Right renal pelvis (tissue), 4 donors: ENCODE measurements at regions not wholly inside any gene's neighbourhood (a gene's known extent, or its start where the extent isn't known, plus 50 kb on each side); places are given as distances from the start of the nearest gene placed in this dataset.

Experiments
- DNase-seq, 4 donors: peaks; one replicate each; pipeline ENCODE4 v3.0.0-alpha.2; 2013; ENCODE audit warnings: low read depth in 4 of 4, low spot score in 3 of 4, missing footprints in 1 of 4

GRCh38 chr6:88263591-88263990 is 97.4 kb upstream of the CNR1 start:
- DNase-seq: no peak

GRCh38 chr6:88262332-88262731 is 96.2 kb upstream of the CNR1 start:
- no peak for DNase-seq

DNA sequence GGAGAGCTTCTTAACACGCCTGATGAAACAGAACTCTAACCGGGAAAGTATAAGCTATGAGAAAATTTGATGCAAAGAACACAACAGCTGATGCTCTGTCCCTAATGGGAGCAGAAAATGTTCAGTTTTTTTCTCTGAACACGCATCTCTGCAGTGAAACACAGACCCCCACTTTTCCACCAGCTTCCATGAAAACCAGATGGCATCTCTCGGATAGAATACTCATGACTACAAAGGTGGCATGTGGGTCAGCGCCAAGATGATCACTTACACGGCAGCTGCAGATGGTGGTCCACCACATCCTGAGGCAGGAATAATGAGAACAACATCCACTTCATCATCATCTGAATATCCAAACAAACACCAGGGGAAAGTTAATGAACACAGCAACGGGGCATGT is 85.2 kb upstream of the CNR1 start:
- no peak for DNase-seq

DNA sequence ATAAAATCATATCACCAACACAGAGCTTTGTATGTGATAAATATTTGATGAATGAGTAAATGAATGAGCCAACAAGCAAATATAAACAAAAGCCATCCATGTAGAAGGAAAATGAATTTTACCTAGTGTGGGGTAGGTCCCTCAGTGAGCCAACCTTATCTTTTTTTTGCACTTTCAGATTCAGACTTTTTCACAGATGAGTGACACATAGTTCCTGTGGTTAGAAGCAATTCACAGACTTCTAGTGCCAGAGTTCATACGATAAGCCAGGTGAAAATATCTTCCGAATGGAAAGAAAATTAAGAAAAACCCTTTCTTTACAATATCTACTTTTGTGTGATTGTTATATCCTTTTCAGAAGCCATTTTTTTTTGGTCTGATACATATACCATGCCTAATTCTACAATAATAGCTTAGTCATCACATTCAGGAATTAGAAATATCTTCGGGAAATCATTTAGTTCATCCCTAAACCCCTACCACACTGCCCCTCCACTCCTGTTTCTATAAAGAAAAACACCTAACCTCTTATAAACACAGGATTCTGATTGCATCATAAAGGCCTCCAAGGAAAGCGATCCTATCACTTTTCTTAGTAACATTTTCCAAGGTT is 82.7 kb upstream of the CNR1 start:
- DNase-seq: no peak

- no peak for DNase-seq
Measured at GRCh38 chr6:88246654-88247053, 80.5 kb upstream of the CNR1 start.

DNA sequence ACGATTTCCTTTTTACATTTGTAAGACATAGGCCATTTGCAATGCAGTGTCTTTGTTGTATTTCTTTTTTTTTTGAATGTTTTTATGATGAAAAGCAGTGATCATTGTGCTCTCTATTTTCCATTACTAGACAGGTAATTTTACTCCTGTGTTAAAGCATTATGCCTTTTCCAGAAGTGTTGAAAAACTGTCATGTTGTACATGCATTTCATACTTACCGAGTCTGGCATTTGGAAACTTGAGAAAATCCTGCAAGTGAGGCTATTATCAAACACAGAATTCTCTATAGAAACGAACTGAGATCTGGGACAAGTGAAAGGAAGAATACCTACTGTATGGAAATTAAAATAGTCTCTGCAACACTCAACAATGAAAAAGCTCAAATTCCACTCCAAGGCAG is 78.6 kb upstream of the CNR1 start:
- no peak for DNase-seq

DNA sequence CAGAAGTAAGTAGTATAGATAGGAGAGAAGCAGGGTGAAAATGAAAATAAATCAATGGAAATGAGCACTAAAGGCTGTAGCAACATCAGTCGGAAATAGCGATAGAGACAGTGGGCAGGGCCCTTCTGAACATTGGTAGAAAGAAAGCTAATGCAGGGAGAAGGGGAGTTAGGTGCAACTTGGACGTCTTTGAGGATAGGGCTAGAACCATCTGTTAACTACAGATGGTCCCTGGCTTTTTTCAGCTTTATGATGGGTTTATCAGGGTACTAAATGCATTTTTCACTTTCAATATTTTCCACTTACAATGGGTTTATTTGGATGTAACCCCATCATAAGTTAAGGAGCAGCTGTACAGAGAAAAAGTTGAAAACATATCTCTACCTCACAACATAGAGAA is 72.8 kb upstream of the CNR1 start:
- DNase-seq: no peak

GRCh38 chr6:88238065-88238464 is 71.9 kb upstream of the CNR1 start:
- no peak for DNase-seq

GRCh38 chr6:88236612-88237360 is 70.6 kb upstream of the CNR1 start:
- DNase-seq: no peak

GRCh38 chr6:88232753-88233152 is 66.6 kb upstream of the CNR1 start:
- DNase-seq: no peak

GRCh38 chr6:88223298-88223697 is 57.2 kb upstream of the CNR1 start:
- no peak for DNase-seq

DNA sequence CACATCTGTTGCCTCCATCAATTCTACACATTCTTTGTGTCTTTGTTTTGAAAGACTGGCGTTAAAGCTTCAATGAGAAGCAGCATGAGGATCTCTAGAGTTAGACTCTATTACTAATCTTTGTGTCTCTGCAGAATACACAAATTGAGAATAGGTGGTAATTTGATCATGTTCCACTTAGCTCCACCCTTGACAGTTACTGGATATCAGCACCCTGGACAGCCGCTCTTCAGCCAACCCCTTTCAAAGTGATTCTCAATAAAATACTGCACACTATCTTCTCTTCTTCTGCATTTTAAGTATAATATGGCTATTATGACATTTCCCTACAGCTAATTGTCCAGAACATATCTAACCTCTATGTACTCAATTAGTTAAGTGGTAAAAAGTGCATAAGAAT is 54.3 kb upstream of the CNR1 start:
- peak; percentile 3 to 10 (median 7) for DNase-seq

GRCh38 chr6:88216182-88216581 is 50.0 kb upstream of the CNR1 start:
- no peak for DNase-seq
